AG09319 (cell line): ENCODE measurements at regions not wholly inside any gene's neighbourhood (a gene's known extent, or its start where the extent isn't known, plus 50 kb on each side); places are given as distances from the start of the nearest gene placed in this dataset.

ENCODE experiments used
- DNase-seq: peaks from one replicate; pipeline ENCODE4 v3.0.0-alpha.2; 2010; ENCODE audit warnings: low read depth; ENCODE audit errors: extremely low read depth
- CTCF ChIP-seq: IDR thresholded peaks from 2 replicates; pipeline ENCODE4 v1.5.1; 2011; ENCODE audit warnings: low read depth, mild to moderate bottlenecking, inconsistent platforms, low read length, moderate library complexity

GRCh38 chr2:220335591-220335915 lies 708.1 kb downstream of the SLC4A3 start:
- no peak for DNase-seq
- TF ChIP-seq CTCF: no peak

DNA sequence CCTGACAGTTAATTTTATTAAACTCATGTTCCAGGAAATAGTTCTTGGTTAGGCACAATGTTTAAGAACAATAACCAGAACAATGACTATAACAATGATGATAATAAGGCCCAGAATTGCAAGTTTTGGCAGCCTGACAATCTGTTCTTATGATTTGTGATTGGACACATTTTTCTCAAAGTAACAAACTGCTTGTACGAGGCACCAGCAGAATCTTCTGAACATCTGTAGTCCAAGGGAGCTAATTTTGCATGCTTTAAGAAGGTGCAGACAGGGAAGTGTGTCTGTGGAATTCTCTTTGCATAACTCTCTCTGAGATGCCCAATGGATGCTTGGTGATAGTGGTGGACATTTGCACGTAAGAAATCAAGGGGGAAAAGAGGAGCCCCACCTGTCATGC lies 709.3 kb downstream of the SLC4A3 start:
- no peak for TF ChIP-seq CTCF
- DNase-seq: no peak

- no peak for TF ChIP-seq CTCF
- no peak for DNase-seq
These were observed 710.4 kb downstream of the SLC4A3 start for GRCh38 chr2:220337611-220338440.

DNA sequence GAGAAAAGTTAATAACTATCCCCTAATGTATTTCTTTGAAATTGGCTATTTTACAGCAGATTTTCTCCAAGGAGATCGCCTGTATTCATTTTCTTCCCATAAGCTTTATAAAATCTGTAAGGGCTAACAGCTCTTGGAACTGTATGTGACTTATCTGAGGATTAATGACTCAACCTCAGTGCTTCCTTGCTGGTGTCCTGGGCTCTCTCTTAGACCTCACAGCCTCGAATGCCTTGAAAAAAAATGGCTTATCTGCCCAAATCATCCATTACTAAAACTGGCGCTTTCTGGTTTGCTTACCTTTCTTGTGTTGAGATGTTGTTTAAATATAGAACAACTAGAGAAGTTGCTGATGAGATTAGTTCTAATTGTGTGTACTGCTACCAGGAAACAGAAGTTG lies 713.6 kb downstream of the SLC4A3 start:
- DNase-seq: no peak
- no peak for TF ChIP-seq CTCF

DNA sequence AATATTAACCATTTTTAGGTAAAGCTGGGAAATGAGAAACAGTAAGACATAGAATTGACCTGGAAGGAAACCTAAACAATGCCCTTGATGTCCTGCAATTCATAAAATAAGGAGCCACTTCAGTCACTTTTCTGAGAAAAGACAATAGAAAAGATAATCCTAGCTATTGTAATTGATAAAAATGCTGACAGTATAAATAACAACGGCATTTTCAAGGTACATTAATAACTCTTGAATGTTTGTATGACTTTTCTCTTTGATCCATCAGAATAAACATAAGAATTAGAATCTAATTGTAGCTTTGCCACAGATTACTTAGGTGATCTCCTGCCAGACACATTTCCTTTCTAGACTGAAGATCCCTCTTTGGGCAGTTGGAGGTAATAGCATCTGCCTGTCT lies 719.5 kb downstream of the SLC4A3 start:
- no peak for TF ChIP-seq CTCF
- DNase-seq: no peak

GRCh38 chr2:220347626-220348025 lies 720.2 kb downstream of the SLC4A3 start:
- no peak for DNase-seq
- TF ChIP-seq CTCF: no peak

DNA sequence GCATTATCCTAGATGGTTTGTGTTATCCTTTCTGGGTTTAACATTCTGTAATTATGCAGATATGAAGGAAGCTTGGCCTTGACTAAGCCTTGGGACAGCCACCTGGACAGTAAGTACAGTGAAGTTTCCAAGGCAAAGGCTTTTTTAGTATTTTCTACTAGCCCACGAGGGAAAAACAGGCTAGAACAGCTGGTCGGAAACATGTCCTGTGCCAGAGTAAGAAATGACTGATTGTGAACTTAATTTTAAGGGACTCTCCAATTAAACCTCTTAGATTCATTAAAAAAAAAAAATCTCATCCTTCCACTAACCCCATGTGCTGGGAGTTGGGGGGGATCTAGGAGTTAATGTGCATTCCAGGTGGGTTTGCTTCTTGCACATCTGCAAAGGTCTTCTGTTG lies 720.8 kb downstream of the SLC4A3 start:
- no peak for DNase-seq
- TF ChIP-seq CTCF: no peak
